WTC11 (cell line): ENCODE measurements at regions not wholly inside any gene's neighbourhood (a gene's known extent, or its start where the extent isn't known, plus 50 kb on each side); places are given as distances from the start of the nearest gene placed in this dataset.

ENCODE experiments used
- ATAC-seq: fragments of 200-7000 bp; cut with Tn5 transposase; 2 replicates; pipeline ENCODE4 v1.10.0; 2021; ENCODE audit warnings: mild to moderate bottlenecking, moderate library complexity
- CTCF ChIA-PET: fragments of 300-600 bp; sonication (Branson Sonifier 250); formaldehyde crosslinking; loops from one replicate; lab custom pipeline; 2021; ENCODE audit warnings: antibody characterized with exemption; lab: Charles Lee
- POLR2A ChIA-PET: fragments of 350-600 bp; sonication (Branson Sonifier 250); formaldehyde crosslinking; loops from one replicate; lab custom pipeline; 2021; ENCODE audit warnings: antibody characterized with exemption; lab: Charles Lee
- DNase-seq: peaks from one replicate; pipeline ENCODE4 v3.0.0; 2021; ENCODE audit warnings: low spot score
- H3K27ac Mint-ChIP-seq: 2 replicates; pipeline ENCODE4 v1.8.0; 2021; ENCODE audit warnings: mixed read lengths
- H3K27me3 Mint-ChIP-seq: 2 replicates; pipeline ENCODE4 v1.8.0; 2021; ENCODE audit warnings: low read depth, mild to moderate bottlenecking, moderate library complexity, mixed read lengths
- H3K36me3 Mint-ChIP-seq: 2 replicates; pipeline ENCODE4 v1.8.0; 2021; ENCODE audit warnings: mixed read lengths
- H3K4me1 Mint-ChIP-seq: 2 replicates; pipeline ENCODE4 v1.8.0; 2022; ENCODE audit warnings: mixed read lengths
- H3K4me3 Mint-ChIP-seq: 2 replicates; pipeline ENCODE4 v1.8.0; 2021; ENCODE audit warnings: mild to moderate bottlenecking, moderate library complexity, mixed read lengths
- H3K9me3 Mint-ChIP-seq: 2 replicates; pipeline ENCODE4 v1.8.0; 2021; ENCODE audit warnings: mixed read lengths
- AR ChIP-seq: fragments of 250-450 bp; sonication (Bioruptor Pico); IDR thresholded peaks from 2 replicates; pipeline ENCODE4 v1.9.0; 2021; ENCODE audit warnings: mild to moderate bottlenecking
- ARID4B ChIP-seq: sonication (generic); formaldehyde crosslinking; IDR thresholded peaks from 2 replicates; pipeline ENCODE4 v1.8.0; 2023; ENCODE audit warnings: missing genetic modification reagents, mild to moderate bottlenecking, borderline replicate concordance
- ESRRA ChIP-seq: sonication (generic); formaldehyde crosslinking; IDR thresholded peaks from 2 replicates; pipeline ENCODE4 v1.8.1; 2022; ENCODE audit warnings: mild to moderate bottlenecking, missing genetic modification reagents, borderline replicate concordance
- FOXJ3 ChIP-seq: sonication (generic); formaldehyde crosslinking; IDR thresholded peaks from 2 replicates; pipeline ENCODE4 v1.9.0; 2021; ENCODE audit warnings: missing genetic modification reagents, mild to moderate bottlenecking, borderline replicate concordance
- FOXK1 ChIP-seq: sonication (generic); formaldehyde crosslinking; IDR thresholded peaks from 2 replicates; pipeline ENCODE4 v1.8.0; 2022; ENCODE audit warnings: mild to moderate bottlenecking, moderate library complexity, missing genetic modification reagents
- GABPB1 ChIP-seq: sonication (generic); formaldehyde crosslinking; IDR thresholded peaks from 2 replicates; pipeline ENCODE4 v1.8.1; 2023; ENCODE audit warnings: mild to moderate bottlenecking, missing genetic modification reagents
- GTF2I ChIP-seq: fragments of 250-450 bp; sonication (Bioruptor Pico); conservative IDR thresholded peaks from 2 replicates; pipeline ENCODE4 v1.4.0; 2021; ENCODE audit warnings: mild to moderate bottlenecking
- MYBL2 ChIP-seq: sonication (generic); formaldehyde crosslinking; IDR thresholded peaks from 2 replicates; pipeline ENCODE4 v1.8.1; 2023; ENCODE audit warnings: mild to moderate bottlenecking, moderate library complexity, missing genetic modification reagents
- OVOL2 ChIP-seq: fragments of 250-450 bp; sonication (Bioruptor Pico); IDR thresholded peaks from 2 replicates; pipeline ENCODE4 v1.9.0; 2021; ENCODE audit warnings: mild to moderate bottlenecking, borderline replicate concordance
- SMAD3 ChIP-seq: sonication (generic); formaldehyde crosslinking; IDR thresholded peaks from 2 replicates; pipeline ENCODE4 v1.8.0; 2022; ENCODE audit warnings: missing genetic modification reagents, mild to moderate bottlenecking, borderline replicate concordance
- TCF7 ChIP-seq: sonication (generic); formaldehyde crosslinking; IDR thresholded peaks from 2 replicates; pipeline ENCODE4 v1.8.0; 2022; ENCODE audit warnings: mild to moderate bottlenecking, low read depth, missing genetic modification reagents, moderate library complexity
- ZBTB21 ChIP-seq: sonication (generic); formaldehyde crosslinking; IDR thresholded peaks from 2 replicates; pipeline ENCODE4 v1.8.1; 2023; ENCODE audit warnings: mild to moderate bottlenecking, missing genetic modification reagents, borderline replicate concordance
- ZNF219 ChIP-seq: sonication (generic); formaldehyde crosslinking; IDR thresholded peaks from 2 replicates; pipeline ENCODE4 v1.8.0; 2023; ENCODE audit warnings: missing genetic modification reagents, mild to moderate bottlenecking, borderline replicate concordance
- ZNF317 ChIP-seq: sonication (generic); formaldehyde crosslinking; IDR thresholded peaks from 2 replicates; pipeline ENCODE4 v1.8.1; 2023; ENCODE audit warnings: low read depth, mild to moderate bottlenecking, moderate library complexity, missing genetic modification reagents, borderline replicate concordance
- ZNF532 ChIP-seq: fragments of 250-450 bp; sonication (Bioruptor Pico); IDR thresholded peaks from 2 replicates; pipeline ENCODE4 v1.9.0; 2021; ENCODE audit warnings: mild to moderate bottlenecking, borderline replicate concordance
- TF ChIP-seq, protein P1 (sequence below): sonication (generic); formaldehyde crosslinking; IDR thresholded peaks from 2 replicates; pipeline ENCODE4 v1.8.1; 2022; ENCODE audit warnings: mild to moderate bottlenecking, missing genetic modification reagents, moderate library complexity, borderline replicate concordance
- TF ChIP-seq, protein P2 (sequence below): sonication (generic); formaldehyde crosslinking; IDR thresholded peaks from 2 replicates; pipeline ENCODE4 v1.8.0; 2023; ENCODE audit warnings: missing genetic modification reagents

GRCh38 chr2:153416071-153416470 is 62.5 kb downstream of the RPRM start:
- Mint-ChIP-seq H3K27me3 (no peaks in the 10 kb centered on the region), H3K4me3 (no peak overlapping the region), H3K9me3 (peaks cover 5% of the 10 kb centered on the region)
- POLR2A ChIA-PET = no interaction called here
- CTCF ChIA-PET = no interaction called here
- no peak for TF ChIP-seq GABPB1 (CRISPR knock-in tag)
- TF ChIP-seq, all 79 proteins: peak for 0
- ATAC-seq (no peak), DNase-seq (no peak)
- peaks cover 7% of the 10 kb centered on the region; the same call in 1 of the 2 replicates for H3K36me3 Mint-ChIP-seq
- no peak overlapping the region for H3K27ac Mint-ChIP-seq
- peaks cover 10% of the 10 kb centered on the region for H3K4me1 Mint-ChIP-seq

GRCh38 chr2:153408710-153409385 is 69.7 kb downstream of the RPRM start:
- TF ChIP-seq ZNF317 (no peak), FOXJ3 (CRISPR knock-in tag) (no peak), ARID4B (CRISPR knock-in tag) (no peak), ZNF532 (CRISPR knock-in tag) (no peak), SMAD3 (CRISPR knock-in tag) (no peak), TCF7 (no peak), ZNF219 (CRISPR knock-in tag) (no peak), OVOL2 (CRISPR knock-in tag) (no peak), GTF2I (CRISPR knock-in tag) (no peak), MYBL2 (CRISPR knock-in tag) (no peak), FOXK1 (no peak), ESRRA (no peak), ZBTB21 (CRISPR knock-in tag) (no peak), AR (CRISPR knock-in tag) (no peak)
- TF ChIP-seq, protein P1, sequence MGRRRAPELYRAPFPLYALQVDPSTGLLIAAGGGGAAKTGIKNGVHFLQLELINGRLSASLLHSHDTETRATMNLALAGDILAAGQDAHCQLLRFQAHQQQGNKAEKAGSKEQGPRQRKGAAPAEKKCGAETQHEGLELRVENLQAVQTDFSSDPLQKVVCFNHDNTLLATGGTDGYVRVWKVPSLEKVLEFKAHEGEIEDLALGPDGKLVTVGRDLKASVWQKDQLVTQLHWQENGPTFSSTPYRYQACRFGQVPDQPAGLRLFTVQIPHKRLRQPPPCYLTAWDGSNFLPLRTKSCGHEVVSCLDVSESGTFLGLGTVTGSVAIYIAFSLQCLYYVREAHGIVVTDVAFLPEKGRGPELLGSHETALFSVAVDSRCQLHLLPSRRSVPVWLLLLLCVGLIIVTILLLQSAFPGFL (CRISPR knock-in tag) = no peak
- TF ChIP-seq, protein P2, sequence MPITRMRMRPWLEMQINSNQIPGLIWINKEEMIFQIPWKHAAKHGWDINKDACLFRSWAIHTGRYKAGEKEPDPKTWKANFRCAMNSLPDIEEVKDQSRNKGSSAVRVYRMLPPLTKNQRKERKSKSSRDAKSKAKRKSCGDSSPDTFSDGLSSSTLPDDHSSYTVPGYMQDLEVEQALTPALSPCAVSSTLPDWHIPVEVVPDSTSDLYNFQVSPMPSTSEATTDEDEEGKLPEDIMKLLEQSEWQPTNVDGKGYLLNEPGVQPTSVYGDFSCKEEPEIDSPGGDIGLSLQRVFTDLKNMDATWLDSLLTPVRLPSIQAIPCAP = no peak
- Mint-ChIP-seq H3K27ac (no peak overlapping the region), H3K9me3 (no peaks in the 10 kb centered on the region), H3K4me3 (no peak overlapping the region), H3K4me1 (peaks cover 45% of the 10 kb centered on the region), H3K27me3 (no peaks in the 10 kb centered on the region), H3K36me3 (no peaks in the 10 kb centered on the region)
- DNase-seq (no peak), ATAC-seq (no peak)
- ChIA-PET CTCF (interaction anchor here (0.8 to 1.1 kb wide), 3 partner anchors 20 to 483 kb away, joined by 3 to 4 read pairs (median 3); partner anchors contain the start of gene RPRM), POLR2A (no interaction called here)
